ENCODE measurements at regions not wholly inside any gene's neighbourhood (a gene's known extent, or its start where the extent isn't known, plus 50 kb on each side); places are given as distances from the start of the nearest gene placed in this dataset.
"Not testable (repeated sequence)": the region's sequence is repeated elsewhere in the genome, so short reads cannot be mapped to it uniquely, and the experiment has no call there.

DNA sequence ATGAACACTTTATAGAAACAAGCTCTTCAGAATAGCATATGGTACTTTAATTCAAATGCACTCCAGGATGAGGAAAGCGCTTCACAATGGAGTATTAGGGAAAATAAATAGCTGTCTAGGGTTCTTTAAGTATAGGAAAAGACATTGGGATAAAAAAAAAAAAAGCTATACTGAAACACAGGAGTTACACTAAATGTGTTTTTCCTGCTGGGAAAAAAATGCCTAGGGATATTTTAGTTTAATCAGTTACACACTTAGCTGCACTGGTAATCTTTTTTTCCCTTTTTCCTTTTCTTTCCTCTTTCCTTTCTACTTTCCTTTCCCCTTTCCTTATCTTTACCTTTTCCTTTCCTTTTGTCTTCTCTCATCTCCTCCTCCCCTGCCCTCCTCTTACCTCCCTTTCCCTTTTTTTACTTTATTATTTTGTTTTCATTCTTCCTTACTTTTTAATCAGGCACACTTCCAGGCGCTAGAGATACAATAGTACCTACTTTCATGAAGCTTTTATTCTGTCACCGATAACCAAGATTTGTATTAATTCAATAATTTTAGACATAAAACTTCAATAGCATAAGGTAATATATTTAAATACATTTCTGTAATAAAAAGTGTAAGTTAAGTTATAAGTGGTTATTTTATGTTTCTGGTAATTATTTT lies 758.7 kb downstream of the CDH18 start:
- Histone ChIP-seq H3K9me3 (ENCODE audit: low read depth, low read length) (no peaks in the 10 kb centered on the region), H3K4me1 (ENCODE audit: insufficient read depth, low read length) (no peaks in the 10 kb centered on the region), H3K27me3 (ENCODE audit: insufficient read depth, low read length) (no peaks in the 10 kb centered on the region), H3K4me3 (ENCODE audit: low read length) (no peak overlapping the region)

GRCh38 chr5:19233573-19233972 lies 754.4 kb downstream of the CDH18 start:
- no peaks in the 10 kb centered on the region for H3K27me3 ChIP-seq (ENCODE audit: insufficient read depth, low read length)
- no peaks in the 10 kb centered on the region for H3K9me3 ChIP-seq (ENCODE audit: low read depth, low read length)
- H3K4me3 ChIP-seq (ENCODE audit: low read length), result no peak overlapping the region
- no peaks in the 10 kb centered on the region for H3K4me1 ChIP-seq (ENCODE audit: insufficient read depth, low read length)

GRCh38 chr5:19235101-19235584 lies 752.9 kb downstream of the CDH18 start:
- Histone ChIP-seq H3K4me3 (ENCODE audit: low read length) (no peak overlapping the region), H3K9me3 (ENCODE audit: low read depth, low read length) (no peaks in the 10 kb centered on the region), H3K27me3 (ENCODE audit: insufficient read depth, low read length) (no peaks in the 10 kb centered on the region), H3K4me1 (ENCODE audit: insufficient read depth, low read length) (no peaks in the 10 kb centered on the region)

DNA sequence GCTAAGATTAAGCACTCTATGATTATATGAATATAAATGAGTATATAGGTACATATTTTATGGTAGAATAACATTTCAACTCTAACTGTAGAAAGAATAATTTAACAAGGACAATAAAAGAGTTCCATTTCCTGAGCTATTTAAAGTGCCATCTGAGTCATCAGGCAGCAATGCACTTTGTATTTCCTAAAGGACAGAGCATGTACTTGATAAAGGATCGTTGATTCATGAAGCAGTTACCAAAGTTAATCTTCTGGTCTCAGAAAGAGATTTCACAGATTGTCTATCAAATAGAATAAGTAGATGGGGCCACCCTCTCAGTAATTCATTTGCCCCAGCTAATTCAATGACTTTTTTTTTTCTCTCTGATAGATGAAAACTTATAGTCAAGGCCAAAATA lies 747.8 kb downstream of the CDH18 start:
- Histone ChIP-seq H3K4me1 (ENCODE audit: insufficient read depth, low read length) (no peaks in the 10 kb centered on the region), H3K4me3 (ENCODE audit: low read length) (no peak overlapping the region), H3K9me3 (ENCODE audit: low read depth, low read length) (no peaks in the 10 kb centered on the region)

DNA sequence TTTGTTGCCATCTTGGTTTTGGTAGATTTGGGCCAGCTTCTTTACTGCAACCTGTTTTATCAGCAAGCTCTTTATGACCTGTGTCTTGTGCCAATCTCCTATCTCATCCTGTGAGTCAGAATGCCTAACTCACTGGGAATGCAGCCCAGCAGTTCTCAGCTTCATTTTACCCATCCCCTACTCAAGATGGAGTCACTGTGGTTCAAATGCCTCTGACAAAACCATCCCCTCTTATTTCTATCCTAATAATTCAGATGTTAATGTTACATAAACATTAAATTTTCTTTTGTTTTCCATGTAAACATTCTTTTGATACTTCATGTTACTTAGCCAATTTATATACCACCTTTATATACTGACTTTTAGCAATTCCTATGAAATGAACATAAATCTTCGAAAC lies 746.3 kb downstream of the CDH18 start:
- Histone ChIP-seq H3K9me3 (ENCODE audit: low read depth, low read length) (no peaks in the 10 kb centered on the region), H3K27me3 (ENCODE audit: insufficient read depth, low read length) (no peaks in the 10 kb centered on the region), H3K4me1 (ENCODE audit: insufficient read depth, low read length) (no peaks in the 10 kb centered on the region), H3K4me3 (ENCODE audit: low read length) (no peak overlapping the region)

More for the DNA sequence above, 747.8 kb downstream of the CDH18 start:
- no peaks in the 10 kb centered on the region for H3K27me3 ChIP-seq (ENCODE audit: insufficient read depth, low read length)

DNA sequence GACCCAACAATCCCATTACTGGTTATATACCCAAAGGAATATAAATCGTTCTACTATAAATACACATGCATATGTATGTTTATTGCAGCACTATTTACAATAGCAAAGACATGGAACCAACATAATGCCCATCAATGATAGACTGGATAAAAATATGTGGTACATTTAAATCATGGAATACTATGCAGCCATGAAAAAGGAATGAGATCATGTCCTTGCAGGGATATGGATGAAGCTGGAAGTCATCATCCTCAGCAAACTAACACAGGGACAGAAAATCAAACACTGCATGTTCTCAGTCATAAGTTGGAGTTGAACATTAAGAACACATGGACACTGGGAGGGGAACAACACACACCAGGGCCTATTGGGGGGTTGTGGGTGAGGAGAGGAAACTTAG lies 741.8 kb downstream of the CDH18 start:
- H3K27me3 ChIP-seq (ENCODE audit: insufficient read depth, low read length); H3K4me3 ChIP-seq (ENCODE audit: low read length); H3K9me3 ChIP-seq (ENCODE audit: low read depth, low read length); H3K4me1 ChIP-seq (ENCODE audit: insufficient read depth, low read length): not testable (repeated sequence)

GRCh38 chr5:19247302-19247701 lies 740.7 kb downstream of the CDH18 start:
- Histone ChIP-seq H3K27me3 (ENCODE audit: insufficient read depth, low read length) (no peaks in the 10 kb centered on the region), H3K9me3 (ENCODE audit: low read depth, low read length) (no peaks in the 10 kb centered on the region), H3K4me3 (ENCODE audit: low read length) (no peak overlapping the region), H3K4me1 (ENCODE audit: insufficient read depth, low read length) (no peaks in the 10 kb centered on the region)

DNA sequence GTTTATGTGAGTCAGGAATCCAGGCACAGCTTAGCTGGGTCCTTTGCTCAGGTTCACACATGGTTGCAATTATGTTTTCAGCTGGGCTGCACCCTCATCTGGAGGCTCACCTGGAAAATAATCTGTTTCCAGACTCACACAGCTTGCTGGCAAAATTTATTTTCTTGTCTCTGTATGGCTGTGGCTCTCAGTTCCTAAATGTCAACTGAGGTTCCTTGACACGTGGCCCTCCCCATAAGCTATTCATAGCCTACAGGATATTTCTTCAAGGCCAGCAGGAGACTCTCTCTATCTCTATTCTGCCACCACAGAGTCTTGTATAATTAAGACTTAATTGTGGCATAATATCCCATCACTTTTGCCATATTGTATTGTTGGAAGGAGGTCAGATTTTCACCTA lies 732.0 kb downstream of the CDH18 start:
- H3K9me3 ChIP-seq (ENCODE audit: low read depth, low read length), result peaks cover 4% of the 10 kb centered on the region
- no peaks in the 10 kb centered on the region for H3K27me3 ChIP-seq (ENCODE audit: insufficient read depth, low read length)
- no peak overlapping the region for H3K4me3 ChIP-seq (ENCODE audit: low read length)
- H3K4me1 ChIP-seq (ENCODE audit: insufficient read depth, low read length), result no peaks in the 10 kb centered on the region

DNA sequence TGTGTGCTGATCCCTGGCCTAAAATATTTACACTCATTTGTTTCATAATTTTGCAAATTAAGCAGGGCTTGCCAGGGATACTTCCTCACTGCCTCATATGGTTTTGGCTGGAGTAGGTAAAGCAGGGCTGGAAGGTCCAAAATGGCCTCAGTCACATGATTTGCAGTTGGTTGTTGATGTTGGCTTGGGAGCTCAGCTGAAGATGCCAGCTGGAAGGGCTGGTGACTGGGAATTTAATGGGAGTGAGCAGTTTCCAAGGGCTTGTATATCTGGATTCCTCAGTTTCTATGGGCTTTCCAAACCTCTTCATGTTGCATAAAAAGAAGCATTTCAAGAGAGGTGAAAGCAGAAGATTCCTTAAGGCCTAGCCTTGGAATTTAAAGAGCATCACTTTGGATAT lies 729.3 kb downstream of the CDH18 start:
- Histone ChIP-seq H3K9me3 (ENCODE audit: low read depth, low read length) (peaks cover 4% of the 10 kb centered on the region), H3K4me1 (ENCODE audit: insufficient read depth, low read length) (no peaks in the 10 kb centered on the region), H3K4me3 (ENCODE audit: low read length) (no peak overlapping the region), H3K27me3 (ENCODE audit: insufficient read depth, low read length) (no peaks in the 10 kb centered on the region)

GRCh38 chr5:19261879-19262278 lies 726.1 kb downstream of the CDH18 start:
- Histone ChIP-seq H3K4me1 (ENCODE audit: insufficient read depth, low read length) (no peaks in the 10 kb centered on the region), H3K9me3 (ENCODE audit: low read depth, low read length) (no peaks in the 10 kb centered on the region), H3K4me3 (ENCODE audit: low read length) (no peak overlapping the region), H3K27me3 (ENCODE audit: insufficient read depth, low read length) (no peaks in the 10 kb centered on the region)

- Histone ChIP-seq H3K9me3 (ENCODE audit: low read depth, low read length) (no peaks in the 10 kb centered on the region), H3K4me3 (ENCODE audit: low read length) (no peak overlapping the region), H3K27me3 (ENCODE audit: insufficient read depth, low read length) (no peaks in the 10 kb centered on the region), H3K4me1 (ENCODE audit: insufficient read depth, low read length) (no peaks in the 10 kb centered on the region)
Measured at GRCh38 chr5:19264821-19265220, 723.2 kb downstream of the CDH18 start.

- H3K27me3 ChIP-seq (ENCODE audit: insufficient read depth, low read length), result no peaks in the 10 kb centered on the region
- no peaks in the 10 kb centered on the region for H3K4me1 ChIP-seq (ENCODE audit: insufficient read depth, low read length)
- no peaks in the 10 kb centered on the region for H3K9me3 ChIP-seq (ENCODE audit: low read depth, low read length)
- no peak overlapping the region for H3K4me3 ChIP-seq (ENCODE audit: low read length)
Measured at GRCh38 chr5:19266791-19267190, 721.2 kb downstream of the CDH18 start.

- H3K4me1 ChIP-seq (ENCODE audit: insufficient read depth, low read length), result no peaks in the 10 kb centered on the region
- H3K4me3 ChIP-seq (ENCODE audit: low read length), result no peak overlapping the region
- no peaks in the 10 kb centered on the region for H3K9me3 ChIP-seq (ENCODE audit: low read depth, low read length)
- H3K27me3 ChIP-seq (ENCODE audit: insufficient read depth, low read length), result no peaks in the 10 kb centered on the region
Measured at GRCh38 chr5:19270153-19270552, 717.8 kb downstream of the CDH18 start.

DNA sequence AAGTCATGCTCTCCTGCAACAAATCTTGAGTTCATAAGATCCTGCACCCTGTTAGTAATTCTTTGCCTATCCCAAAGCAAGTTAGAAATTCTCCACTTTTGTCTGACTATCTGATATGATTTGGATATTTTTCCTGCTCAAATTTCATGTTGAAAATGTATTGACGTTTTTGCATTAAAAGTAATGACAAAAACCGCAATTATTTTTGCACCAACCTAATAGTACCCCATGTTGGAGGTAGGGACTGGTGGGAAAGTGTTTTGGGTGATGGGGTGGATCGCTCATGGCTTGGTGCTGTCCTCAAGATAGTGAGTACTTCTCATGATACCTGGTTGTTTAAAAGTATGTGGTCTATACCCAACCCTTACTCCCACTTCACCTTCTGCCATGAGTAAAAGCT lies 713.4 kb downstream of the CDH18 start:
- Histone ChIP-seq H3K4me3 (ENCODE audit: low read length) (no peak overlapping the region), H3K4me1 (ENCODE audit: insufficient read depth, low read length) (no peaks in the 10 kb centered on the region), H3K27me3 (ENCODE audit: insufficient read depth, low read length) (no peaks in the 10 kb centered on the region), H3K9me3 (ENCODE audit: low read depth, low read length) (no peaks in the 10 kb centered on the region)

- peaks cover 8% of the 10 kb centered on the region for H3K9me3 ChIP-seq (ENCODE audit: low read depth, low read length)
- no peak overlapping the region for H3K4me3 ChIP-seq (ENCODE audit: low read length)
- no peaks in the 10 kb centered on the region for H3K27me3 ChIP-seq (ENCODE audit: insufficient read depth, low read length)
- no peaks in the 10 kb centered on the region for H3K4me1 ChIP-seq (ENCODE audit: insufficient read depth, low read length)
Measured at GRCh38 chr5:19285286-19285685, 702.7 kb downstream of the CDH18 start.

DNA sequence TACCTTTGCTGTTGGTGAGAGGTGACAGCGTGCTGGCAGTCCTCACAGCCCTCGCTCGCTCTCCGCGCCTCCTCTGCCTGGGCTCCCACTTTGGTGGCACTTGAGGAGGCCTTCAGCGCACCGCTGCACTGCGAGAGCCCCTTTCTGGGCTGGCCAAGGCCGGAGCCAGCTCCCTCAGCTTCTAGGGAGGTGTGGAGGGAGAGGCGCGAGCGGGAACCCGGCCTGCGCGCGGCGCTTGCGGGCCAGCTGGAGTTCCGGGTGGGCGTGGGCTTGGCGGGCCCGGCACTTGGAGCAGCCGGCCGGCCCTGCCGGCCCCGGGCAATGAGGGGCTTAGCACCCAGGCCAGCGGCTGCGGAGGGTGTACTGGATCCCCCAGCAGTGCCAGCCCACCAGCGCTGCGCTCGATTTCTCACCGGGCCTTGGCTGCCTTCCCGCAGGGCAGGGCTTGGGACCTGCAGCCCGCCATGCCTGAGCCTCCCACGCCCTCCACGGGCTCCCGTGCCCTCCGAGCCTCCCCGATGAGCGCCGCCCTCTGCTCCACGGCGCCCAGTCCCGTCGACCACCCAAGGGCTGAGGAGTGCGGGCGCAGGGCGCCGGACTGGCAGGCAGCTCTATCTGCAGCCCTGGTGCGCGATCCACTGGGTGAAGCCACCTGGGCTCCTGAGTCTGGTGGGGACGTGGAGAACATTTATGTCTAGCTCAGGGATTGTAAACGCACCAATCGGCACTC lies 700.3 kb downstream of the CDH18 start:
- H3K27me3 ChIP-seq (ENCODE audit: insufficient read depth, low read length); H3K4me3 ChIP-seq (ENCODE audit: low read length); H3K9me3 ChIP-seq (ENCODE audit: low read depth, low read length); H3K4me1 ChIP-seq (ENCODE audit: insufficient read depth, low read length): not testable (repeated sequence)
